HG03095 (cell line): ENCODE measurements at regions not wholly inside any gene's neighbourhood (a gene's known extent, or its start where the extent isn't known, plus 50 kb on each side); places are given as distances from the start of the nearest gene placed in this dataset.
A peak's percentile ranks its signal among the peaks of the same experiment; 100 is the strongest.
"Not testable (repeated sequence)": the region's sequence is repeated elsewhere in the genome, so short reads cannot be mapped to it uniquely, and the experiment has no call there.

ENCODE experiments used
- ATAC-seq: cut with Tn5 transposase; IDR thresholded peaks from one replicate; pipeline ENCODE4 v1.9.1; 2021; ENCODE audit warnings: moderate library complexity; ENCODE audit not compliant: unreplicated experiment

- no peak for ATAC-seq
Observed at GRCh38 chr12:23141335-23141734, 516.4 kb downstream of the ETNK1 start.

GRCh38 chr12:23146070-23146469, 521.1 kb downstream of the ETNK1 start:
- ATAC-seq = not testable (repeated sequence)

GRCh38 chr12:23168459-23168858, 543.5 kb downstream of the ETNK1 start:
- no peak for ATAC-seq

- ATAC-seq = no peak
Observed at GRCh38 chr12:23169012-23169695, 544.2 kb downstream of the ETNK1 start.

GRCh38 chr12:23169696-23170013, 544.7 kb downstream of the ETNK1 start:
- ATAC-seq = no peak

GRCh38 chr12:23174917-23175316, 549.9 kb downstream of the ETNK1 start:
- no peak for ATAC-seq

GRCh38 chr12:23185346-23185745, 560.4 kb downstream of the ETNK1 start:
- no peak for ATAC-seq

- no peak for ATAC-seq
Observed at GRCh38 chr12:23186950-23187349, 562.0 kb downstream of the ETNK1 start.

- no peak for ATAC-seq
Observed at GRCh38 chr12:23193552-23193951, 568.6 kb downstream of the ETNK1 start.

- ATAC-seq = no peak
Observed at GRCh38 chr12:23197266-23197665, 572.3 kb downstream of the ETNK1 start.

- ATAC-seq = no peak
Observed at GRCh38 chr12:23202728-23203127, 577.8 kb downstream of the ETNK1 start.

GRCh38 chr12:23204933-23205778, 580.2 kb downstream of the ETNK1 start:
- peak; percentile 91 for ATAC-seq

- no peak for ATAC-seq
Observed at GRCh38 chr12:23209793-23210192, 584.8 kb downstream of the ETNK1 start.

- ATAC-seq = no peak
Observed at GRCh38 chr12:23210573-23210972, 585.6 kb downstream of the ETNK1 start.

- ATAC-seq = no peak
Observed at GRCh38 chr12:23211384-23212320, 586.7 kb downstream of the ETNK1 start.

GRCh38 chr12:23217158-23217557, 592.2 kb downstream of the ETNK1 start:
- ATAC-seq = no peak

- ATAC-seq = no peak
Observed at GRCh38 chr12:23217667-23218066, 592.7 kb downstream of the ETNK1 start.

- ATAC-seq = no peak
Observed at GRCh38 chr12:23221066-23221465, 596.1 kb downstream of the ETNK1 start.

GRCh38 chr12:23221926-23222325, 597.0 kb downstream of the ETNK1 start:
- no peak for ATAC-seq

- no peak for ATAC-seq
Observed at GRCh38 chr12:23222801-23223200, 597.8 kb downstream of the ETNK1 start.

- no peak for ATAC-seq
Observed at GRCh38 chr12:23228101-23228500, 603.1 kb downstream of the ETNK1 start.
